EH (cell line): ENCODE measurements at regions not wholly inside any gene's neighbourhood (a gene's known extent, or its start where the extent isn't known, plus 50 kb on each side); places are given as distances from the start of the nearest gene placed in this dataset.

ENCODE experiments used
- DNase-seq: peaks from one replicate; pipeline ENCODE4 v3.0.0-alpha.2; 2015; ENCODE audit warnings: low read depth

- DNase-seq = peak; percentile 80
These were observed 151.3 kb downstream of the GAS1 start for GRCh38 chr9:86795823-86796553.

DNA sequence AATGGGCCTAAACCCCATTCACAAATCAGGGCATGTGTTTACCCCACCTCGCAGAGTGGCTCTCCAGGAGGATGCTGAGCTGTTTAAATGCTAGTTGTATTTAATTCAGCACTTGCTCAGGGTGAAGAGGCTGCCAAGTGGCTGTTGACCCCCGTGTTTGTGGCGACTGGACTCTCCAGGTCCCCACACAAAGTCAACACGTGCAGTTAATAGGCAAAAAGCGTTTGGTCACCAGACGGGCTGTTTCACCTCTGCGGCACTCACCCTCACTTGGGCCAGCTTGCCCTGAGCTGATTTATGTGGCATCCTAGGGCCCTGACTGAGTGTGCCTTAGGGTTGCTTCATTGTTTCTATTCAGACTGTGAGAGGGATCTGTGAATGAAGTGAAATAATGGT, 152.3 kb downstream of the GAS1 start:
- no peak for DNase-seq

- DNase-seq = peak; percentile 70
These were observed 152.8 kb downstream of the GAS1 start for GRCh38 chr9:86794391-86795046.

- peak; percentile 8 for DNase-seq
These were observed 155.2 kb downstream of the GAS1 start for GRCh38 chr9:86792136-86792535.

GRCh38 chr9:86790805-86791204, 156.5 kb downstream of the GAS1 start:
- no peak for DNase-seq

DNA sequence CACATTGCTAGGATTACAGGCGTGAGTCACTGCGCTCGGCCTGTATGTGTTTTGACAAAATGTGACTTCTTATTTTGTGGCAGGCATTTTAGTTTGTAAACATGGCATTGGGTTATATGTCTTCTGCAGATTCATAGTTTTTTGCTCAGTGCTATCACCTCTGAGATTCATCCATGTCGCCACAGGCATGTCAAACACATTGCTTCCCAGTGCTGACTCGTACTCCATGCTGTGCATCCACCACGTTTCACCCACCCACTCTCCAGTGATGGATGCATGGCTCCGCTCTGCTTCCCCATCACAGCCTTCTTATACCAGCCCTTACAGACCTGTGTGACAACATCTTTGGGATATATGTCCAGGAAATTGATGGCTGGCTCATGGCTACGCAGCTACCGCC, 158.8 kb downstream of the GAS1 start:
- peak; percentile 23 for DNase-seq

DNA sequence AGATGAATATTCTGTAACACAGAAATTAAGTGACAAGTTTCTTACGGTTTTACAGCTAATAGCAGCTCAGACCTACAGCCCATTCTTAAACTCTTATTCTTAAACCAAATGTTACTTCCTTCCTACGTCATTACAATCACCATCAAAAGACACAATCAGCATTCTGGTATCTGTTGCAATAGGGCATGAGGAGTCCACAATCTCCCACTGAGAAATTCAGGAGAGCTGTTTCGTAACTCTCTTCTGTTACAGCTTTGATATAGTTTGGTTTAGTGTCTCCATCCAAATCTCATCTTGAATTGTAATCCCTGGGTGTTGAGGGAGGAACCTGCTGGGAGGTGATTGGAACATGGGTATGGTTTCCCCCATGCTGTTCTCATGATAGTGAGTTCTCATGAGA, 163.4 kb downstream of the GAS1 start:
- peak; percentile 66 for DNase-seq

- no peak for DNase-seq
These were observed 164.5 kb downstream of the GAS1 start for GRCh38 chr9:86782831-86783230.

DNA sequence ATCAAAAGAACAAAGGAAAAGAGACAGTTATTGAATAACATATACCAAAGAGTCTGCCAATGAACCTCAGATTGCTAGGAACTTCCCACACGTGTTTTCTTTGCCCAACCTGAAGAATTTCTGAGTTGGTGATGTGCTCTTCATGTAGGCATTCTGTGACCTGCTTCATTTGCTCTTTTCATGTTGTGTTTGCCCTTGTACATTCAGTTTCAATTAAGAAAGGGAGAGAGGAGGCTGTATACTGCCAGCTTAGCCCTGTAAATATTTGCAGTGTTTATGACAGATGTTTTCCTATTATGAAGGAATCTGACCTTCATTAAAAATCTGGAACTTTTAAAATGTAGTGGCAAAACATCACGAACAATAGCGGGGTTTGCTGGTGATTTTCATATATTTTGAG, 168.5 kb downstream of the GAS1 start:
- no peak for DNase-seq

DNA sequence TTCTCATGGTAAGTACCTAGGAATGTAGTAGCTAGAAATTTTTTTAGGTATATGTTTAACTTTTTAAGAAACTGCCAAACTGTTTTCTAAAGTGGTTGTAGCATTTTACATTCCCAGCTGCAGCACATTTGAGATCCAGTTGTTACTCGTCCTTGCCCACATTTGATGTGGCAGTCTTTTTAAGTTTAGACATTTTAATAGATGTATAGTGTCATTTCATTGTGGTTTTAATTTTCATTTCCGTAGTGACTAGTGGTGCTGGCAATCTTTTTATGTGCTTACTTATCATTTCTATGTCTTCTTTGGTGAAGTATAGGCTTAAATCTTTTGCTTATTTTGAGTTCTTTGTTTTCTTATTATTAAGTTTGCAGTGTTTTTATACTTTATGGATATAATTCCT, 171.6 kb downstream of the GAS1 start:
- DNase-seq = no peak

GRCh38 chr9:86774116-86774515, 173.2 kb downstream of the GAS1 start:
- DNase-seq = no peak

GRCh38 chr9:86773422-86773945, 173.8 kb downstream of the GAS1 start:
- no peak for DNase-seq

DNA sequence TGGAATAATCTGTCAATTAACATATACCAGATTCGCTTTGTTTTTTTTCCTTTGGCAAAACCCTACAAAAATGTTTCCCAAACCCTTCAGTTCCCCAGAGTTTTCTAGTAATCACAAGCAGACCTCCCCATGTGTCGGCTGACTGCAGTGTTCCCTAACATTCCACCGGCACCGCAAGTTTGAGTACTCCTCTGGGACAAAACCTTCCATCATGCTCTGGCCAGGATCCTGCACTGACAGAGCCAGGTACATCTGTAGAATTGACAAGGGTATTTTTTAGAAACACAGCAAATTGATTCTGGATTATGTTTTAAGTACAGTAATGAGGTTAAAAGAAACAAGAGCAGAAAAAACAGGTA, 174.7 kb downstream of the GAS1 start:
- no peak for DNase-seq

- no peak for DNase-seq
These were observed 175.2 kb downstream of the GAS1 start for GRCh38 chr9:86771941-86772634.

DNA sequence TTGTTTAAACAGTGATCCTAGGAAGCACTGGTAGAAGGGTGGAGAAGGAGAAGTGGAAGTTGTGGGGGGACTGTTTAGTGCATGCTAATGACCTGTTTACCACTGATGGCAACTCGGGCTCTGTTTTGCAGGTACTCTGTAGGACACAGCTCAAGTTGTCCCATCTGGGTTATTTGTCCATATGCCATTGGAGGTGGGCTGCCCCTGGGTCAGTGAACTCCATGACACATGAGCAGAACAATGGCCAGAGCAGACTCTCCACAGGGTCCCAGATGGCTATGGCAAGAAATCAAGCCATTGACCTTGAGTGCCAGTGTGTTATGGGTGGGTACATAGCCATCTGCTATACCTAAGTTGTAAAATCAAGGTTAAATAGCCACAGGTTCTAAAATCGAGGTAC, 175.9 kb downstream of the GAS1 start:
- DNase-seq = no peak

DNA sequence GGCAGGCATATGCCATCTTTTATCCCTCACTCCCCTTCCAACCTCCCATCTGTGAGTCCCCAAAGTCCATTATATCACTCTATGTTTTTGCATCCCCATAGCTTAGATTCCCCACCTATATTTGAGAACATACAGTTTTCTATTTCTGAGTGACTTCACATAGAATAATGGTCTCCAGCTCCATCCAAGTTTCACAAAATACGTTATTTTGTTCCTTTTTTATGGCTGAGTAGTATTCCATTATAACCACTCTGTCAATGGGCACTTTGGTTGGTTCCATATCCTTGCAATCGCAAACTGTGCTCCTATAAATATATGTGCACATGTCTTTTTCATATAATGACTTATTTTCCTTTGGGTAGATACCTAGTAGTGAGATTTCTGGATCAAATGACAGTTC, 178.6 kb downstream of the GAS1 start:
- no peak for DNase-seq

GRCh38 chr9:86768020-86768419, 179.3 kb downstream of the GAS1 start:
- DNase-seq = peak; percentile 35

DNA sequence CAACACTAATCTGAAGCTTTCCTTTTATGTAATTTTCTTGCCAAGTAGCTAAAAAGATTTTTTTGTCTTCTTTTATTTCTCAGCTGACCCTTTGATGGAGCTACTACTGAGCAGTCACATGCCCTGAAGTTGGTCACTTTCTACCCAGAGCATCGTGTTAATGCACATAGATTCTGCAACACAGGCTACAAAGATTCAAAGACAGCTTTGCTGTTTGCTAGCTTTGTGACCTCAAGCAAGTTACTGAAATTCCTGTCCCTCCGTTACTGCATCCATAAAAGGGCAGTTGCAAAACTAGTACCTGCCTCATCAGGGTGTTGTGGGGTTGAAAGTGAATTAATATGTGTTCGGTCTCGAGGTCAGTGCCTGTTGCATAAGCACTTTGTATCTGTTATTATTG, 179.9 kb downstream of the GAS1 start:
- DNase-seq = peak; percentile 20

DNA sequence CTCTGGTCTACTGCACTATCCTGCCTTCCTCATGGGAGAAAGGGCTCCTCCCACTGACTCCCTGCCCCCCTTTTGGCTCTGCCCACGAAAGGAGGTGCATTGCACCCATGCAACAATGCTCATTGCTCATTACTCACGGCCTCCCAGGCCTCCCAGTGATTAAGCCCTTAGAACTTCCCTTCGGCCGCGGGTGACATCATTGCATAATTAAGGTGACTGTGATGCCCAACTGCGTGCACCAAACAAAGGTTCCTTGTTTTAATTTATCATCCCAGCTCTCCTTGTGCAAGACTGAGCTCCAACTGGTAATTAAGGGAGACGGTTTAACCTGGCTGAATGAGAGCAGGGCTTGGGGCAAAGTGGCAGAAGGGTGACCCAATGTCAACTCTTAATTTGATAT, 180.4 kb downstream of the GAS1 start:
- DNase-seq = peak; percentile 87

- DNase-seq = no peak
These were observed 180.8 kb downstream of the GAS1 start for GRCh38 chr9:86766511-86766910.

GRCh38 chr9:86765746-86766430, 181.4 kb downstream of the GAS1 start:
- DNase-seq = no peak

DNA sequence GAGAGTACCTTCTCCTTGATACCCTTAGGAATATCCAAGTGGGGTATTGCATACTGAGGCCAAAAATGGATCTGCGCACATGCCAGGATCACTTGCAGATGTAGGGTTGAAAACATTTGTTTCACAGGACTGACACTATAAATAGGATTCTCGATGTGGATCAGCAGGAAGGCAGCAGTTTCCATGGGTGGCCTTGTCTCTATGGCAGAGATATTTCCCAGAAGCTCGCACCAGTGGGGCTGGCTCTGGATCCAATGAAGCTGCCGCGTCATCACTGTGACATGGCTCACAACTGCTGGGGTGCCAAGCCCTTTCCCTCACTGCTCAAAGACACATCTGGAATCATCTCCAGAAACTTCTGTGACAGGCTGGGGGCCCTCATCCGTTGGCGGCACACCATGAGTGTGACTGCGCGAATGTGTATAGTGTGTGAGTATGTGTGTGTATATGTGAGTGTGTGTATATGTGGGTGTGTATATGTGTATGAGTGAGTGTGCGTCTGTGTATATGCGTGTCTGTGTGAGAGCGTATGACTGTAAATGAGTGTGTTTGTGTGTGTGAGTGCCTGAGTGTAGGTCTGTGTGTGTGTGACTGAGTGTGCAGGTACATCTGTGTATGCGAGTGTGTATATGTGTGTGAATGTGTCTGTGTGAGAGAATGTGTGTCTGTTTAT, 182.5 kb downstream of the GAS1 start:
- no peak for DNase-seq
